GM19035 (cell line): ENCODE measurements at regions not wholly inside any gene's neighbourhood (a gene's known extent, or its start where the extent isn't known, plus 50 kb on each side); places are given as distances from the start of the nearest gene placed in this dataset.
"Not testable (repeated sequence)": the region's sequence is repeated elsewhere in the genome, so short reads cannot be mapped to it uniquely, and the experiment has no call there.

Source experiments
- ATAC-seq: cut with Tn5 transposase; IDR thresholded peaks from one replicate; pipeline ENCODE4 v1.9.1; 2021; ENCODE audit not compliant: unreplicated experiment

DNA sequence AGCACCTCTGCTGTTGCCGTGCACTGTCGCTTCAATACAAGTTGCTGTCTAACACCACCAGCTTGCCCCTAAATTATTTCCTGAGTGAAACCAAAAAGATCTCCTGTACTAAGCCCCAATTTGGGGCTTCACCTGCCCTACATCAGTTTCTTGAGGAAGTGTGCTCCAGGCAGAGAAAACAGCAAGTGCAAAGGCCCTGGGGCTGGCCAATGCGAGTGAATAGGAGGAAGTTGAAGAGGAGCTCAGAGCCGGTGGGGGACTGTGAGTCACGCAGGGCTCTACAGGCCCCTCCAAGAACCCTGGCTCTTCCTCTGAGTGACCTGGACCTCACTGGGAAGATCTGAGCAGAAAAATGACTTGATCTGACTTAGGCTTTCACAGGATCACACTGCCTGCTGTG, 117.2 kb downstream of the IPO8 start:
- no peak for ATAC-seq

DNA sequence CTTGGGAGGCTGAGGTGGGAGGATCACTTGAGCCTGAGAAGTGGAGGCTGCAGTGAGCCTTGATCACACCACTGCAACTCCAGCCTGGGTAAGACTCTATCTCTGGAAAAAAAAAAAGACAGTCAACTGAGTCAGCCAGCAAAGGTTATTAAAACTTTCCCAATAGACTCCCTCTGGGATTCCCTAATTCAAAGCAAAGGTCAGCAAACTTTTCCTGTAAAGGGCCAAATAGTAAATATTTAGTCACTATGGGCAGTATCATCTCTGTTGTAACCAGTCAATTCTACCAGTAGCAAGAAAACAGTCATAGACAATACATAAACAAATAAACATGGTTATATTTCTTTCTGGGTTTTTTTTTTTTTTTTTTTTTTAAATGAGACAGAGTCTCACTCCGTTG, 122.5 kb downstream of the IPO8 start:
- ATAC-seq, result no peak

DNA sequence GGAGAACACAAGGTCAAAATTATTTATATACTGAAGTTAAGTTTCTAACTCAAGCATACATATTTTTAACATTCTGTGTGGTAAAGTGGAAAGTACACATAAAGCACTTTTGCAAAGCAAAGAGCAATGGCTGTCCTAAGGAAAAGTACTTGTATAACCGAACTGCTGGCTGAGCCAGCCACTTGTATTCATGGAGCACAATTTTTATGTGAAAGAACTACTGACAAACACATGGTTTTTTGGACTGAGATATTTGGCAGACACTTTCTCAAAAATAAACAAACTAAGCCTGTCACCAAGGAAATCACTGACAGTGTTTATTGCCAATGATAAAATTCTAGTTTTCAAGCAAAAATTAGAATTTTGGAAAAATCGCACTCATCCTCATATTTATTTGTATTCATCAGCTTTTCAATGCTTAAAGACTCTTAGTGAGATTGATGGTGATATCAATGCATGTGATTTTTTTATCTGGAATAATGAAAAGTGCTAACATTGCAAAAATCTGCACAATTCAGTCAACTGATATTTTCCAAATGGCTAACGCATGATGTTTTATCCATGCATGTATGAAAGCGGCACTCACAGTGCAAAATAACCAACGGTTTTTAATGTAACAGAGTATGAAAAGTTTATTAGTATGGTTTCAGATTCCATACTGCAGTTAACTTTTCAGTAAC, 125.3 kb downstream of the IPO8 start:
- ATAC-seq, result no peak

DNA sequence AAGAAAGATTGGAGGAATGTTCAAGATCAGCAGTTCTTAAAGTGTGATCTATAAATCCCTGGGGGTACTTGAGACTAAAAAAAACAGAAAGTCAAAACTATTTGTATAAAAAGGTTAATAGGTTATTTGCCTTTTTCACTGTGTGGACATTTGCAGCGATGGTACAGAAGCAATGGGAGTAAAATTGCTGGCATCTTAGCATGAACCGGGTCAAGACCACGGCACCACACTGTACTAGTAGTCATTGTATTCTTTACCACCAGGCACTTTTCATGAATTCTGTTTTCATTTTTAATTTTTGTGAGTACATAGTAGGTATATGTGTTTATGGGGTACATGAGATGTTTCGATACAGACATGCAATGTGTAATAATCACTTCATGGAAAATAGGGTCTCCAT, 126.2 kb downstream of the IPO8 start:
- ATAC-seq, result no peak

DNA sequence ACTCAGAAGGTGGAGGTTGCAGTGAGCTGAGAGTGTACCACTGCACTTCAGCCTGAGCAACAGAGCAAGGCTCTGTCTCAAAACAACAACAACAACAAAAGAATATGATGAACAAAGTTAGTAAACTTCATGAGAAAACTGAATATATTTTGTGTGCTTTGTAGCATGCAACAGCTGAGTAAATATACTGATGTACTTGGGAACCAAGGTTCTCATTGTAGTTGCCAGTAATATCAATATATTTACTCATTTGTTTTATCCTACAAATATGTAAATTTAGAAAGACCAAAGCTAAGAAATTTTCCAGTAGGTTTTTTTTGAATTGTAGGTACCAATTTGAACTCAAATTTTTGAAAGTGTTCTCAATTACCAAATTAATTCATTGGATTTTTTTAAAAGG, 127.2 kb downstream of the IPO8 start:
- ATAC-seq, result no peak

DNA sequence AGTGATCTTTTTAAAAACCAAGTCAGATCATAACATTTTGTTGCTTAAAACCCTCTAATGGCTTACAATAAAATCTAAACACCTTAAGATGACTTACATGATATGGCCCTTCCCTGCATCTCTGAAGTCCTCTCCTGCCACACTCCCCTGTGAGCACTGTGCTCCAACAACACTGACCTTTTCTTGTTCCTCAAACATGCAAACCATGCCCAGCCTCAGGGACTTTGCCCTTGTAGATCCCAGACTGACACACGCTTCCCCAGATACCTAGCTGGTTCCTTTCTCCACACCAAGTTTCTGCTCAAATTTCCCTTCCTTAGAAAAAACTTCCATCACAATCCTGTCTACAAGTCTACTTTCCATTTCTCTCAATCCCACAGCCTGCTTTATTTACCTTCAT, 128.6 kb downstream of the IPO8 start:
- no peak for ATAC-seq

DNA sequence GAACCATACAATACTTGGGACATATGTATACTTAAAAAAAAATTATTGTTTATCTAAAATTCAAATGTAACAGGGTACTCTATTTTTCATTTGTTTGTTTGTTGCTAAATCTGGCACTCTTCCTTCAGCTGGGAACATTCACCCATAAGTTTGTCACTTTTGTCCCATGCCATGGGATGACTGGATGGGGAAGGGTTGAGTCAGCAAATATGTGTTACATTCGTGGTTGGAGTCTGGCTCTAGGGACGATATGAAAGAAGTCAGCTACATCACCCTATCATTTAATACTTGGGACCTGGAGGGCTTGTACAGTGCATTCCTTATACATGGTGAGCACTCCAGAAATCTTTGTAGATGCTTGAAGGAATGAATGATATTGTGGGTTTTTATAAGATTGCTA, 131.3 kb downstream of the IPO8 start:
- ATAC-seq, result no peak

DNA sequence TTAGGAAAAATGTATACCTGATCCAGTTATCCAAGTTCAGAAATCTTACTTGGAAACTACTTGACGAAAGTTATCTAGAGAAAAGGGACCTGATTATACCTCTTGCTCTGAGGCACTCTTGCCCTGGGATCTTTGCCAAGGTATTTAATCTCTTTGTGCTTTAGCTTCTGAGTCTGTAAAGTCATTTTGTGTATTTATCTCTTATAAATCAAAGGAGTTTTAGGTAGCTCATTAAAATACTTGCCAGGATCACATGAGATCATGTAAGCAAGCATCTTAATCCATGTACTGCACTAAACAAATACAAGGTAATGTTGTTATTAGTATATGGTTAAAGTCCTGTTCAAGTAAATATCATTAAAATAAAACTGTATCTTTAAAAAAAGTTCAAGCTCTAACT, 147.5 kb downstream of the IPO8 start:
- no peak for ATAC-seq

DNA sequence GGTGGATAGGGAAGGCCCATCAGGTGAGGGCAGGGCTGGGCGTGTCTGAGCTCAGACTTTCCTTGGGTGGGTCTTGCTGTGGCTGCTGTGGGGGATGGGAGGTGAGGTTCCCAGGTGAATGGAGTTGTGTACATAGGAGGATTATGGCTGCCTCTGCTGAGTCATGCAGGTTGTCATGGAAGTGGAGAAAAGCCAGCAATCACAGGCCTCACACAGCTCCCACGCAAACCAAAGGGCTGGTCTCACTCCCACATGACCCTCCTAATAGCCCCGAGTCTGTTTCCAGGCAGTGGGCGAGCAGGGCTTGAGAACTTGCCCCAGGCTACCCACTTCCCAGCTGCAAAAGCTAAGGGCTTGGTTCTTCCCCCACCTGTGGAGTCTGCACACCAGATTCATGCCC, 149.5 kb downstream of the IPO8 start:
- ATAC-seq, result no peak

DNA sequence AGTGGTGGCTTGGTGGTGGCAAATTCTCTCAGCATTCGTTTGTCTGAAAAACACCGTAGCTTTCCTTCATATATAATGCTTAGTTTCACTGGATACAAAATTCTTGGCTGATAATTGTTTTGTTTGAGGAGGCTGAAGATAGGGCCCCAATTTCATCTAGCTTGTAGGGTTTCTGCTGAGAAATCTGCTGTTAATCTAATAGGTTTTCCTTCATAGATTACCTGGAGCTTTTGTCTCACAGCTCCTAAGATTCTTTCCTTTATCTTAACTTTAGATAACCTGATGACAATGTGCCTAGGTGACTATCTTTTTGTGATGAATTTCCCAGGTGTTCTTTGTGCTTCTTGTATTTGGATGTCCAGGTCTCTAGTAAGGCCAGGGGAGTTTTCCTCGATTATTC, 151.0 kb downstream of the IPO8 start:
- not testable (repeated sequence) for ATAC-seq

DNA sequence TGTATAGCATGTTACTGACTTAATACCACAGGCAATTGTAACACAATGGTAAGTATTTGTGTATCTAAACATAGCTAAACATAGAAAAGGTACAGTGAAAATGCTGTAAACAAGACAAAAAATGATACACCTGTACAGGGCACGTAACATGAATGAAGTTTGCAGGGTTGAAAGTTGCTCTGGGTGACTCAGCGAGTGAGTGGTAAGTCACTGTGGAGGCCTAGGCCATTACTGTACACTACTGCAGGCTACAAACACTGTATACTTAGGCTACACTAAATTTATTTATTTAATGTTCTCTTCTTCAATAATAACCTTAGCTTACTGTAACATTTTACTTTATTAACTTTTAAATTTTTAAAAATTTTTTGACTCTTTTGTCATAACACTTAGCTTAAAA, 158.4 kb downstream of the IPO8 start:
- no peak for ATAC-seq

DNA sequence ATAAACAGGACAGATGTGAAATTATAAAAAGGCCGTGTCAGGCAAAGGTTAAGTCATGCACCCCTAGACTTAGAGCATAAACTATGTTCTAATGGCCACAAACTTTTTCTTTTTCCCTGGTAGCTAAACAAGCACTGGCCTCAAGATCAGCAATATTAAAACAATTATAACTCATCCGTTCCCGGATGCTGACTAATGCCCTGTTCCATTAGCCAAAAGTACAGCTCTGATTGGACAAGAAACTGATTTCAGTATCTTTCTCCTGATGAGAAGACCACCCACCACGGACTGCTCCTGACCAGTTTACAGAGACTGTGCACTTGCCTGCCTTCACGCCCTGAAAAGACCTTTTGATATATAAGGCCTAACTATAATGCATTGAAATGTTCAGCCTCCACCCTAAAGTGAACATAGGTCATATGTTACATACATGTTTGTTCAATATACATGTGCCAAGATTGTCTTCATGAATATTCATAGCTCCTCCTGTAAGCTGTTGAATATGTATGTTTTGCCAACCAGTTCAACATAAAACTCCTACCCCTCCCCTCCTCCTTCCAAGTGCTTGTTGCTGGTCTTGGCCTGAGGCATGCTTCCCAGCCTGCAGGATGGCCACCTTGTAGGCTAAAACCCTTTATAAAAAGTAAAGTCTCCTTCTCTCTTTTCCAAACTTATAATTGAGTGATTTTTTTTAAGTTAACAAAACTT, 162.0 kb downstream of the IPO8 start:
- ATAC-seq, result no peak

DNA sequence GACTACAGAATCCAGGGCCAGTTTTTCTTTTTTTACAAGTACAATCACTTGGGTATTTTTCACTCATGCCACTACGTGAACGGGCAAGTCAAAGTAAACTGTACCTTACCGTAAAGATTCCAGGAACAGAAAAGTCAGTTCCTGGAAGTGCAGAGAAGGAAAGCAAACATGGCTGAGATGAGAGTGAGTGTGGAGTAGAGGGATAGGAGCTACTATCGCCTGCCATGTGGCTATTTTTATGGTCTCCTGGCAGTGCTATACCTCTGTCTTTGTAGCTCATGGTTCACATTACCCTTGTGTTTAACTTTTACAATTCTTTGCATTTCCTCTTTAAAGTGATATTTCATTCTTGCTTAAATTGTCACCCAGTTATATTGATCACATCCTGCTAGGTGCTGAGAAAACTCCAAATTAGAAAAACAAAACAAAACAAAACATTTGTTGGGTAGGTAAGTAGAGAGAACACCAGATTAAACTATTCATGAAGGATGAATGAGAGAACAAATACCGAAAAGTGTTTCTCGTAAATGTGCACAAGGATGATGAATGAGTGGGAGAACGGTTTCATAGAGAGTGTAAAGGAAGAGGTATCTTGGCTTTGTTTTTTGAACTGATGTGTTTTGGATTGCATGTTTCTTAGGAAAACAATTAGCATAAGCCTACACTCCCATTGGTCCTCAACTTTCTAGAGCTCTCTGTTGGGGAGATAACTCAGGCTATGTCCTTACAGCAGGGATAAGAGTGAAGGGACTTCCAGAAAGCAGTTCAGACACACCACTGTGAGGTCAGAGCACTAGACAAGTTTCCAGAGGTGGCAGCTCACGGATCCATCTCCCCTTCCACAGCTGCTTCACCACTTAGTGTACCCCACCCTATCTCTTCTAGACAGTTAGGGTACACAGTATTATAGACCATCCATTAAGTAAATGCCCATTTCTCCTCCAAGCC, 163.7 kb downstream of the IPO8 start:
- no peak for ATAC-seq

DNA sequence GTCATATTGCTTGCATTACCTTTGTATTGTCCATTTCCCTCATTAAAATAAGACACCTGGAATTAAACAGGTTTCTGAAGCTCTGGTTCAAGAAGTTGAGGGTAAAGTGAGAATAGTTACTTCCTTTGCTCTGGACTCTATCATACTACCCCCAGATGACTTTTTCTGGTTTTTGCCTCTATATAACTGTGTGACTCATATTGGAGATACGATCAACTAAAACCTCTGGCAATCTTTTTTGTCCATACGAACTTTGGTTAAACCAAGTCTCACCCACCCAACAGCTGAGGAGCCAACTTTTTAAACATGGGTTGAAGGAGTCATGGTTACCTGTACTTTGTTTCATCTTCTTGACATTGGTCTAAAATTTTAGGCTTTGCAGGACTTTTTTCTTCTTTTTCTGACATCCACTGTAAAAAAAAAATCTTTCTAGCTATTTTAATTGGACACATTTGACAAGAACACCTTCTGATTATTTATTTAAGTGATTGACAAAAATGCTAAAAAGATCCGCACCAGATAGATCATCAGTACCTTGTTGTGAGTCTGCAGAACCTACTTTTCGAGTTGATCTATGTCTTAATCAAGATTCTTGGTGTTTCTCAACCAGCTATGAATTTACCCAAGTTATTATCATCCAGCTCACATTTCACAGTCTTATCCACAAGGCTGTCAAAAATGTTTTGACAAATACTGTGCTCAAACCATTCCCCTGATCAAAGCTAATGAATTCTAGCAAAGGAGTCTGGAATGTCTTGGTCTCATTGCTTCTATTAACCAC, 166.0 kb downstream of the IPO8 start:
- ATAC-seq, result no peak

DNA sequence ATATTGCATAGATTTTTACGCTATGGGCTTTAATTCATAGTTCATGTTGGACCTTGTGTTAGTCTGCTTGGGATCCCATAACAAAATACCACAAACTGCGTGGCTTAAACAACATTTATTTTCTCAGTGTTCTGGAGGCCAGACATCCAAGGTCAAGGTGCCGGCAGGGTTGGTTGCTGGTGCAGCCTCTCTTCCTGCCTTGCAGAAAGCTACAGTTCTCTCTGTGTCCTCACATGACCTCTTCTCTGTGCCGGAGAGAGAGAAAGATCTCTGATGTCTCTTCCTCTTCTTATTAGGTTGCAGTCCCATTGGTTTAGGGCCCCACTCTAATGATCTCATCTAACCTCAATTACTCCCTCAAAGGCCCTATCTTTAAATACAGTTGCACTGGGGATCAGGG, 170.5 kb downstream of the IPO8 start:
- ATAC-seq, result no peak

DNA sequence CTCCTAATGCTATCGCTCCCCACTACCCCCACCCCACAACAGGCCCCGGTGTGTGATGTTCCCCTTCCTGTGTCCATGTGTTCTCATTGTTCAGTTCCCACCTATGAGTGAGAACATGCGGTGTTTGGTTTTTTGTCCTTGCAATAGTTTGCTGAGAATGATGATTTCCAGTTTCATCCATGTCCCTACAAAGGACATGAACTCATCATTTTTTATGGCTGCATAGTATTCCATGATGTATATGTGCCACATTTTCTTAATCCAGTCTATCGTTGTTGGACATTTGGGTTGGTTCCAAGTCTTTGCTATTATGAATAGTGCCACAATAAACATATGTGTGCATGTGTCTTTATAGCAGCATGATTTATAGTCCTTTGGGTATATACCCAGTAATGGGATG, 175.4 kb downstream of the IPO8 start:
- not testable (repeated sequence) for ATAC-seq

DNA sequence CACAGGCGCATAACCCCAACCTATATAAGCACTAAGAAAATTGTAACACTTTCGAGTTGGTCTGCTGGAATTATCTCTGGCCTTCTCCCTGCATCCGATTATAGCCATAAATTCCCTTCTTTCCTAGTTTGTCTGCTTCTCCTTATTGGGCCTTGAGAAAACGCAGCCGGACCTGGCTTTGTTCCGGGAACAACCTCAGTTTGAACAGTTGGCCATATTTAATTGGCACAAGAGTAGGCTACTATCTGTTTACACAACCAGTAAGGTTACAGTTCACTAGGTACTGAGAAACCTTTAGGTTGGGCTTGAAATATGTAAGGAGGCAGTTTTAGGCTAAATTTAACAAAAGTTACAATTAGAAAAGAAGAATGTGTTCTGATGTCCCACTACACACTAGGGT, 176.1 kb downstream of the IPO8 start:
- ATAC-seq, result no peak

DNA sequence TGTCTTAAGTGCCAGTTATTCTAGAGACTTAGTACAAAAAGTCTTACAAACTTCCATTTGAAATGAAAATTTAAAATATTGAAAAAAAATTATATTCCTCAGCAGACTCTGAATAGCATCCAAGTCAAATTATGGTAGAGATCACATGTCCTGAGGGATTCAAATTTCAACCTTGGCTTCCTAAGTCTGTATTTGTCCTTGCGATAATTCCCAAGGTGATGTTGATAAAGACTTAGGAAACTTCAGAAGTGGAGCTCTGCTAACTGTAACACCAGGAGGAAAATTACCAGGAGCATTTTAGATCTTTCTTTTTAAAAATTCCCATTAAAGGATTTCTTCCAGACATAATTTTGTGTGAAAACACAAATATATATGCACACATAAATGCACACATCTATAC, 178.3 kb downstream of the IPO8 start:
- ATAC-seq, result no peak

DNA sequence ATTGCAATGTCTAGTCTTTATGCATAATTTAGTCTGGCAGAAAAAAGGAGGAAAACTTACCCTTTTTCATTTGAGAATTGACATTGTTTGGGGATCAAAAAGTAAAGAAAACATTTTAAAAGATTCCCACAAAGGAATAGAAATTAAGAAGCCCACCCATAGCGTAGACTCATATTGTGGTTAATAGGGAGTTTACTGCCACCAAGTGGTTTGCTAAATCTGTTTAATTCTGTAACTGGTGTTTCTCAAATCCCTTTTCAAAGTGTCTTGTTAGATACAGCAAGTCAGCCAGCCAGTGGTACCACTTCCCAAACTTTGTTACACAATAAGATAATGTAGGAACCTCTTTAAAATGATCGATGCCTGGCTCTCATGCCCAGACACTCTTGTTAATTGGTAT, 180.3 kb downstream of the IPO8 start:
- no peak for ATAC-seq

DNA sequence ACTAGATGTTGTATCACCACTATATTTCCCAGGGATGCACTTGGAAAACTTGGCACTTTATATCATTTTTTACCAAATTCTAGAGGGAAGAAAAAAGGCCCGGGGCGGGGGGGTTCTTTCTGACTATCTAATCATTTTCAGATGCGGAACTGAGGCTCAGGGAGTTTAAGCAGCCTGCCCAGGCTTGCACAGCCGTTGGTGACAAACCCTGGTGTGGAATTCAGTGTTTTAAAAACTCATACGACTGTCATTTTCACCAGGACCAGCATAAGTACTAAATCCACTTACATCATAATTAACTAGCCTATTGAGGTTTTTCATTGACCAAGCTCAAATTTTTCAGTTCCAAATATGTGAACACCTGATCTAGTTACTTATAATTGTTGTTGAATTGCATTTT, 181.0 kb downstream of the IPO8 start:
- ATAC-seq, result no peak
